GM13977 (cell line): ENCODE measurements at regions not wholly inside any gene's neighbourhood (a gene's known extent, or its start where the extent isn't known, plus 50 kb on each side); places are given as distances from the start of the nearest gene placed in this dataset.

Experiments used
- DNase-seq: peaks from one replicate; pipeline ENCODE4 v3.0.0; 2012; ENCODE audit warnings: low spot score
- CTCF ChIP-seq: IDR thresholded peaks from 2 replicates; pipeline ENCODE4 v1.5.1; 2012; ENCODE audit warnings: mild to moderate bottlenecking, control low read depth; ENCODE audit not compliant: insufficient read depth; ENCODE audit errors: extremely low read depth, missing control alignments
- in situ Hi-C: fragments of 300-500 bp; cut with MboI; formaldehyde crosslinking; loops from one replicate; pipeline ENCODE4 v1.12.0; 2022; ENCODE audit warnings: low sequenced_read_pairs, low pct_unique_long_range_greater_than_20kb, mixed read lengths, inconsistent platforms; ENCODE audit not compliant: unreplicated experiment

DNA sequence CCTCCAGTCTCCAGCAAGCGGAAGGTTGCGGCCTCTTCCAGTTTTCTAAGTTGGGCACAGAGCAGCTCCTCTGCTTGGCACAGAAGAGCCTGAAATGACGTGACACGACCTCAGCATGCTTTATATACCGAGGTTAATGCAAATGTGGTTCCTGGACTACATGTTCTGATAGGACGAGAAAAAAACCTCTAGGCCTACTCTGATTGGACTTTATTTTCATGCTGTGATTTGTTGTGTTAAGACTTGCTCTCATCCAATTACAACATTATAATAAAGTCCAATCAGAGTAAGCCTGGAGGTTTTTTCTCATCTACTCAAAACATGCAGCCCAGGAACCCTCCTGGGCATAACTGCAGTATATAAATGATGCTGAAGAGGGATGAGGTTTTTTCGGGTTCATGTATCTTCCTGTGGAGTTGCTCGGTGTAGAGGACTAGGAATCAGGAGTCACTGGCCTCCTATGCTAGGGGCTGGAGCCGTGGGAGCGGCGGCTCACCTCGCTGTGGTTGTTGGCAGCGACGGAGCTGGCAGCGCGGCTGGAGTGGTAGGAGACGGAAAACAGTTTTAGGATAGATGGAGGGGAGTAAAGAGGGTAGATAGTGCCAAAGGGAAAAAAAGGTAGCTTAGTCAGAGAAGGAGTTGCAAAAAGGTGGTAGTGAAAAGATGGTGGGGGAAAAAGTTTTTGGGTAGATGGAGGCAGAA is 878.0 kb downstream of the KCNJ18 start:
- in situ Hi-C loops = no loop called here
- no peak for TF ChIP-seq CTCF
- DNase-seq = no peak

DNA sequence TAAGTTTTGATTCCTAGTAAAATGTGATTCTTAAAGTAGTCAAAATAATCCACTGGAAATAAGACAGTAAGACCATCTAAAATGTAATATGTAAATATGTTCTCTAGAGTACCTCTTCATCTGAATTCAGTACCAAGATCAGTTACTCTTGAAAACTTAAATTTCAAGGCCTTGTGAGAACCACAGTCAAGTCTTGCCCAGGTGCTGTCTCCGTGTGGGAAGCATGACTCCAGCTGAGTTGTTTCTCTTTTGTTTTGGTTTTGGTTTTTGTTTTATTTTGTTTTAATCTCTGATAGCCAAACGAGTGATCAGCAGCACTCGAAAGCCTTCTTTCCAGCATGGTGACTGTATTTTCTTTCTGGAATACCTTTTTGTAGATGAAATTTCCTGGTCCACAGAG is 907.0 kb downstream of the KCNJ18 start:
- no peak for DNase-seq
- TF ChIP-seq CTCF = no peak
- in situ Hi-C loops = no loop called here

- peak; percentile 17 for TF ChIP-seq CTCF
- no peak for DNase-seq
- in situ Hi-C loops = no loop called here
Observed at GRCh38 chr17:22600644-22601298, 908.4 kb downstream of the KCNJ18 start.
